HG03103 (cell line): ENCODE measurements at regions not wholly inside any gene's neighbourhood (a gene's known extent, or its start where the extent isn't known, plus 50 kb on each side); places are given as distances from the start of the nearest gene placed in this dataset.
"Not testable (repeated sequence)": the region's sequence is repeated elsewhere in the genome, so short reads cannot be mapped to it uniquely, and the experiment has no call there.

Source experiments
- ATAC-seq: cut with Tn5 transposase; IDR thresholded peaks from one replicate; pipeline ENCODE4 v1.9.1; 2021; ENCODE audit warnings: low read depth; ENCODE audit not compliant: unreplicated experiment

GRCh38 chr6:115643762-115644161 is 416.9 kb downstream of the FRK start:
- no peak for ATAC-seq

GRCh38 chr6:115634887-115635286 is 425.8 kb downstream of the FRK start:
- no peak for ATAC-seq

DNA sequence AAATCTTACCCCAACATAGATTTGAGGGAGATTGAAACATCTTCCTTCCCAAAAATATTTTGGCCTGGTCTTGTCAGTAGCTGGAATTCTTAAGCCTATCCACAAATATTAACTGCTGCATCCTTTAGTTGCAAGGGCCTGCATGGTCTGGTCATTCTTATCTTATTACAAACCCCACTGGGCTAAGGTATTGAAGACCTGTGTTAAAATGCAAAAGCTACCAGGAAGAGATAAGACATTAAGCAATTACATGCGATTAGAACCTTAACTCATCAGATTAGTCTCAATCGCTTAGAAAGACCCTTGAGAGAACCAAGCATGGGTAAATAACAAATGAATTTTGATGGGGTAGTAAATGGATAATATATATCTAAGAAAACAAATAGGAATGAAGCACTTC is 426.6 kb downstream of the FRK start:
- ATAC-seq = no peak

GRCh38 chr6:115631028-115631427 is 429.7 kb downstream of the FRK start:
- ATAC-seq = no peak

DNA sequence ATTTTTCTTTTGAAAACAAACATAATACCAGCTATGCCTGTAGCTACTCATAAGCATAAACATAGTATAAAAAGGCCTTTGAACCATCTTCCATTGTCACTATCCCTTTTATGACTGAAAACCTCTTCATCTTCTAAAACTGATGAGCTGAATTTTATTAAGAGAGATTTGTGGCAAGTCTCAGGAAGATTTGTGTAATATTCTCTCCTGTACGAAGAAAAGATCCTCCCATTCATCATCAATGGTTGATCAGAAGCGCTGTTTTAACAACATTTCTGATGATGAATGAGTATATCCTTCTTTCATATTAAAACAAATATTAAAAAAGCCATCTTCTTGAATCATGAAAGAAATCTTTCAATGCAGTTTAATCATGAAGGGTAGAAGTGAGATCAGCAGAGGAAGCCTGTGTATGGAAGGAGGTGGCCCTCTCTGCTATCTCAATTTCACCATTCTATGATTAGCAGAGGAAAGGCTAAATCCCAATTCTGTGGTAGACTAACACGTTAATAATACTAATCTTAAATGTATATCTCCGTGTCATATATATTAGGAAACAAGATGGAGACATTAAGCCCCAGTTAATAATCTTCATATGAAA is 430.2 kb downstream of the FRK start:
- ATAC-seq = no peak

DNA sequence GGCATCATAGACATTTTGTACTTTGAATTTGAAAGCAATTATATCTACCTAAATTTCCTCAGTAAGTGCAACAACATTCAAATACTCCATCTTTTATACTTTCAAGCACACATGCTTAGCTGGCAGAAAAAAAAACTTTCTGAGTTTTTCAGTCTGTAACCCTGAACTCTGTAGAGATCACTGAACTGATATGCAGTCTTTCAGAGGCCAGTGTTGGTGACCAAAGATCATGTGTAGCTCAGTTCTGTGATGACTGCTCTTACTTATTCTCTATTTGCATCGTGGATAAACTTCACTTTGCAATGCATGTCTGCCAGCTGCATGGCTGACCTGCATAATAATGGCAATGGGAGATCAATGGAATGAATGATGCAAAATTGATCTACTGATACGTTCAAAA is 431.3 kb downstream of the FRK start:
- no peak for ATAC-seq

- no peak for ATAC-seq
Observed at GRCh38 chr6:115618256-115618655, 442.4 kb downstream of the FRK start.

DNA sequence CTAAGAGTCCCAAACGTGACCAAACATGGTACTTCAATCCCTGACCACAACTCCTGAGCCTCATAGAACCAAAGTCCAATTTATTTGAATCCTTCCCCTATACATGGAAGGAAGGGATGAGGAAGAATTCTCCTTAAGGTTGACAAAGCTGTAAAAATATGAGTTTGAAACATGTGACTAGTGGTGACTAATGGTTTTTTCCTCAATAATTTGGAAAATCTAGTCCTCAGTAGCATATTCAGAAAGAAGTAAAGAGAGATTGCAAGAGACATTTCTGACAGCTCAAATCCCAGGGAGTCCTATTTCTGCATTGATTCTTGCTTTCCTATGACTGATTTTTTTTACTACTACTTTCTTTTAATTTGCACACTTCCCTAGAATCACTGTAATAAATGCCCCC is 443.7 kb downstream of the FRK start:
- ATAC-seq = no peak

- no peak for ATAC-seq
Observed at GRCh38 chr6:115613488-115613887, 447.2 kb downstream of the FRK start.

DNA sequence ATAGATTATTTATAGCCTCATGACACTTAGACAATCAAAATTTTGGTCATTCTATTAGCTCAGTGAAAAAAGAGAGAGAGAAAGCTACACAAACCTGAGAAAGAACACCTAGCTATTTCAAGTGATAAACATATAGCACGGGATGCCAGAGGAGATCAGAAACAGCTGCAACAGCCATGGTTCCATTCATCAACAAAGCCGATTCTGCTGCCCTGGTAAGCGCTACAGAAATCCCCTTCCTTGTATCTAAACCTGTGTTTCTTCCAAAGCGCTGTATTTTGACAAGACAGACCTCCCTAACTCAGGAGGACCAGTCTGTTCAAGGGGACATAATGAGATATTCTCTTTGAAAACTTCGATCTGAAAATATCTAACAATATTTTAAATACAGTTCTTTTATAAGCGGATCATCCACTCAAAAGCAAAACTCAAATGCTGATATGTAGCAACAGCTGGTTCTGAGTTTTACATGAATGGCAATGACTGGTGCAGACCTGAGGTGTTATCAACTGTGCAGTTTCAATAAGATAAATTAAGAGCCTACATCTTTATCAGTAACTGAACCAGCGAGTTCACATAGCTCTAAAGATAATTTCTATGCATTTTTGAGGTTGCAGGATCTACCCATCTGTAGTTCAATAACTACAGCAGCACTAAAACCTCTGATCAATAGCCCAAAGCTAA is 447.8 kb downstream of the FRK start:
- ATAC-seq = no peak

- no peak for ATAC-seq
Observed at GRCh38 chr6:115612216-115612615, 448.5 kb downstream of the FRK start.

- no peak for ATAC-seq
Observed at GRCh38 chr6:115610696-115611095, 450.0 kb downstream of the FRK start.

DNA sequence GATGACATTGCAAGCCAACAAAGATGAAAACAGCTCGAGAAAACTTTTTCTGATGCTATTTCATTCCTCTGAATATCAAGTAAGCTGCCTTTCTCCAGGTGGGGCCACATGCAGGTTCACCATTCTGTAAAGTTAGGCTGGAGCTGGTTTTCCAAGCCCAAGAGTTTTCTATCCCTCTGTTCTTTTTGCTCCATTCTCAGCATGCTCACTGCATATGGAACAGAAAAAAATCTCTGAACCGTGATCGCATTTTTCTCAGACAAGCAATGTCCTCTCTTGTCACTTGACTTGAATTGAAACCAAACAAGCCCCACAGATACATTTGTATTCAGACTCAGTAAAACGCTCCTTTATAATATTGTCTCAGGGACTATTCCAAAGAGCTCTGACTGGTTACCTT is 451.6 kb downstream of the FRK start:
- ATAC-seq = no peak

- ATAC-seq = no peak
Observed at GRCh38 chr6:115602466-115602865, 458.2 kb downstream of the FRK start.

DNA sequence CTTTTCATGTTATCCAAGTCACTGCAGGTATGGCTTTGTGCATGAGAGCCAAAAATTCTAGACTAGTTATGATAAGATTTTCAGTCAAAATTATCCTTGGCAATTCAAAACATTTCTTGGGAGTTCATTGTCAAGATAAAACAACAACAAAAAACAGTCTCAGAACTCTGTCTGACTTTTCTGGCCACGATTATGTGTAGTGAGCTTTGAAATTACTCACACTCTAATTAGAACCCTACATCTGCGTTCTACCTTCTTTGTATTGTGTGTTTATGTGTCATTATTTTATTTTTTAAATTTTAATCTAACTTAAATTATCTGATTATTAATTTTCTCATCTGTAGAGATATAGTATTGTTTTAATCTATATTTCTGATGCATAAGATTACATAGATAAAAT is 459.2 kb downstream of the FRK start:
- ATAC-seq = no peak

- ATAC-seq = no peak
Observed at GRCh38 chr6:115601064-115601463, 459.6 kb downstream of the FRK start.

DNA sequence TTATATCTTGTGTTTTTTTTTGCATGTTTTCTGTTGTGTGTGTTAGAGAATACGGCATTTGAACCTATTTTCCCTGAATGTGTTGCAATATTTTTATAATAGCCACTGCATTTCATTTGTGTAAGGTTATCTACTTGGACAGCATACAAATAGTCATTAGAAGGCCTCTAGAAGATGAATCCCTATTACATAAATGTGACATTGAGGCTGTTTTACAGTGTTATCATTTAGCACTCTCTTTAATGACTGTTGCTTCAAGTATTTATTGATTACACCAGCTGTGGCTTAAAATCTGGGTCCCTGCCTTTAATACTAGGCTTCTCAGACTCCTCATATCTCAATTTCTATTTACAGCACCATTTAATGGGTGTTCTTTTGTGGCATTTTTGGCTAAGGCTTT is 465.8 kb downstream of the FRK start:
- ATAC-seq = no peak

- no peak for ATAC-seq
Observed at GRCh38 chr6:115592025-115592424, 468.7 kb downstream of the FRK start.

DNA sequence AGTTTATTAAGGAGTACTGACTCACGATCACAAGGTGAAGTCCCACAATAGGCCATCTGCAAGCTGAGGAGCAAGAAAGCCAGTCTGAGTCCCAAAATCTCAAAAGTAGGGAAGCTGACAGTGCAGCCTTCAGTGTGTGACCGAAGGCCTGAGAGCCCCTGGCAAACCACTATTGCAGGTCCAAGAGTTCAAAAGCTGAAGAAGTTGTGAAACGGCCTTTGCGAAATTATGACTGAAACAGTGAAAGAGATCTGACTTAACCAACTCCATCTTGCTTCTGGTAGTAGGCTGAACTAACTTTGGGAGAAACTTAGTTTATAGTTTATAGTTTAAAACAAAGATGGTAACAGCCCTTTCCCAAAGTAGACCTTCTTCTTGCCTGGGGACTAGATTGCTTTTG is 471.6 kb downstream of the FRK start:
- ATAC-seq = not testable (repeated sequence)

GRCh38 chr6:115583290-115583689 is 477.4 kb downstream of the FRK start:
- no peak for ATAC-seq

GRCh38 chr6:115582386-115582785 is 478.3 kb downstream of the FRK start:
- ATAC-seq = no peak

- ATAC-seq = not testable (repeated sequence)
Observed at GRCh38 chr6:115579565-115579964, 481.1 kb downstream of the FRK start.

- ATAC-seq = no peak
Observed at GRCh38 chr6:115577270-115577669, 483.4 kb downstream of the FRK start.
